ENCODE measurements at regions not wholly inside any gene's neighbourhood (a gene's known extent, or its start where the extent isn't known, plus 50 kb on each side); places are given as distances from the start of the nearest gene placed in this dataset.

DNA sequence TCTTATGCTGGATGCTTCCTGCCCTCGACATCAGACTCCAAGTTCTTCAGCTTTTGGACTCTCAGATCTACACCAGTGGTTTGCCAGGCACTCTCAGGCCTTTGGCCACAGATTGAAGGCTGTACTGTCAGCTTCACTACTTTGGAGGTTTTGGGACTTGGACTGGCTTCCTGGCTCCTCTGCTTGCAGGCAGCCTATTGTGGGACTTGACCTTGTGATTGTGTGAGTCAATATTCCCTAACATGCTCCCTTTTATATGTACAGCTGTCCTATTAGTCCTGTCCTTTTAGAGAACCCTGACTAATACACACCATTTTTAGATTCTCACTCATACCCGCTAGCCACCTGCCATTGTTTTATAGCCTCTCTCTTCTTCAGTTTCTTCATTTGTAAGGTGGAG lies 382.1 kb upstream of the TSHZ2 start:
- TF ChIP-seq, protein P1, sequence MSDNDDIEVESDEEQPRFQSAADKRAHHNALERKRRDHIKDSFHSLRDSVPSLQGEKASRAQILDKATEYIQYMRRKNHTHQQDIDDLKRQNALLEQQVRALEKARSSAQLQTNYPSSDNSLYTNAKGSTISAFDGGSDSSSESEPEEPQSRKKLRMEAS (IDR thresholded peaks at IDR 0.05): no peak
- TF ChIP-seq, protein P2, sequence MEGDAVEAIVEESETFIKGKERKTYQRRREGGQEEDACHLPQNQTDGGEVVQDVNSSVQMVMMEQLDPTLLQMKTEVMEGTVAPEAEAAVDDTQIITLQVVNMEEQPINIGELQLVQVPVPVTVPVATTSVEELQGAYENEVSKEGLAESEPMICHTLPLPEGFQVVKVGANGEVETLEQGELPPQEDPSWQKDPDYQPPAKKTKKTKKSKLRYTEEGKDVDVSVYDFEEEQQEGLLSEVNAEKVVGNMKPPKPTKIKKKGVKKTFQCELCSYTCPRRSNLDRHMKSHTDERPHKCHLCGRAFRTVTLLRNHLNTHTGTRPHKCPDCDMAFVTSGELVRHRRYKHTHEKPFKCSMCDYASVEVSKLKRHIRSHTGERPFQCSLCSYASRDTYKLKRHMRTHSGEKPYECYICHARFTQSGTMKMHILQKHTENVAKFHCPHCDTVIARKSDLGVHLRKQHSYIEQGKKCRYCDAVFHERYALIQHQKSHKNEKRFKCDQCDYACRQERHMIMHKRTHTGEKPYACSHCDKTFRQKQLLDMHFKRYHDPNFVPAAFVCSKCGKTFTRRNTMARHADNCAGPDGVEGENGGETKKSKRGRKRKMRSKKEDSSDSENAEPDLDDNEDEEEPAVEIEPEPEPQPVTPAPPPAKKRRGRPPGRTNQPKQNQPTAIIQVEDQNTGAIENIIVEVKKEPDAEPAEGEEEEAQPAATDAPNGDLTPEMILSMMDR (IDR thresholded peaks at IDR 0.05; ENCODE audit: low read depth, low read length, missing input control): no peak
- TF ChIP-seq NR2F2 (IDR thresholded peaks at IDR 0.05): no peak
- TF ChIP-seq REST (IDR thresholded peaks at IDR 0.05): no peak
- no peak for TF ChIP-seq SP1 (IDR thresholded peaks at IDR 0.05)
- TF ChIP-seq RAD21 (IDR thresholded peaks at IDR 0.05): no peak
- no peak for TF ChIP-seq ZBTB33 (IDR thresholded peaks at IDR 0.05)
